Neuronal stem cell (in vitro differentiated cells): ENCODE measurements at regions not wholly inside any gene's neighbourhood (a gene's known extent, or its start where the extent isn't known, plus 50 kb on each side); places are given as distances from the start of the nearest gene placed in this dataset.

ENCODE experiments used
- DNase-seq: peaks from one replicate; pipeline ENCODE4 v3.0.0-alpha.2; 2013; ENCODE audit warnings: low spot score
- H2AFZ ChIP-seq: one replicate; pipeline ENCODE4 v1.6.1; 2013; ENCODE audit warnings: mild to moderate bottlenecking, low read length, inconsistent platforms
- H2AK5ac ChIP-seq: 2 replicates; pipeline ENCODE4 v1.6.1; 2013; ENCODE audit warnings: low read depth, mild to moderate bottlenecking, inconsistent platforms, low read length, moderate library complexity, mixed read lengths
- H2BK120ac ChIP-seq: 2 replicates; pipeline ENCODE4 v1.6.1; 2013; ENCODE audit warnings: low read depth, mild to moderate bottlenecking, inconsistent platforms, low read length, moderate library complexity, mixed read lengths
- H2BK12ac ChIP-seq: one replicate; pipeline ENCODE4 v1.6.1; 2013; ENCODE audit warnings: low read length, inconsistent platforms
- H2BK15ac ChIP-seq: 2 replicates; pipeline ENCODE4 v1.6.1; 2013; ENCODE audit warnings: mild to moderate bottlenecking, low read length, inconsistent platforms, mixed read lengths
- H2BK5ac ChIP-seq: one replicate; pipeline ENCODE4 v1.6.1; 2013; ENCODE audit warnings: inconsistent platforms, mild to moderate bottlenecking, low read length, moderate library complexity
- H3K14ac ChIP-seq: one replicate; pipeline ENCODE4 v1.6.1; 2013; ENCODE audit warnings: low read length, inconsistent platforms
- H3K18ac ChIP-seq: 2 replicates; pipeline ENCODE4 v1.6.1; 2013; ENCODE audit warnings: low read length, inconsistent platforms
- H3K23ac ChIP-seq: 2 replicates; pipeline ENCODE4 v1.6.1; 2013; ENCODE audit warnings: low read depth, mild to moderate bottlenecking, mixed read lengths, low read length, inconsistent platforms; ENCODE audit not compliant: poor library complexity
- H3K27ac ChIP-seq: replicated peaks from 3 replicates; pipeline ENCODE4 v1.5.1; 2013; ENCODE audit warnings: low read length, inconsistent platforms
- H3K27me3 ChIP-seq, 3 experiments: 2 replicates each; pipeline ENCODE4 v1.6.1; 2013; ENCODE audit warnings: low read length in 3 of 3, mild to moderate bottlenecking in 2 of 3, inconsistent platforms in 1 of 3, low read depth in 1 of 3, mixed read lengths in 1 of 3, moderate library complexity in 1 of 3; ENCODE audit not compliant: control insufficient read depth in 3 of 3, insufficient read depth in 3 of 3
- H3K36me3 ChIP-seq, 2 donors: replicated peaks in 1 of 2; 2 replicates each; pipeline ENCODE4 v1.6.1; 2013; ENCODE audit warnings: low read length in 2 of 2; ENCODE audit not compliant: control insufficient read depth in 2 of 2, insufficient read depth in 2 of 2
- H3K4ac ChIP-seq: 2 replicates; pipeline ENCODE4 v1.6.1; 2013; ENCODE audit warnings: inconsistent platforms, mild to moderate bottlenecking, low read length, moderate library complexity
- H3K4me1 ChIP-seq, 2 donors: 1 replicate in 1 of 2; 2 replicates in 1 of 2; pipeline ENCODE4 v1.6.1; 2013; ENCODE audit warnings: low read length in 2 of 2, low read depth in 1 of 2; ENCODE audit not compliant: control insufficient read depth in 2 of 2, insufficient read depth in 1 of 2
- H3K4me2 ChIP-seq: one replicate; pipeline ENCODE4 v1.6.1; 2013; ENCODE audit warnings: mild to moderate bottlenecking, low read length, inconsistent platforms; ENCODE audit not compliant: insufficient read depth, poor library complexity, severe bottlenecking
- H3K4me3 ChIP-seq, 2 donors: 2 replicates each; pipeline ENCODE4 v1.5.1; 2013; ENCODE audit warnings: low read length in 2 of 2, mild to moderate bottlenecking in 2 of 2, inconsistent platforms in 1 of 2, moderate library complexity in 1 of 2
- H3K79me1 ChIP-seq: one replicate; pipeline ENCODE4 v1.6.1; 2013; ENCODE audit warnings: low read depth, mild to moderate bottlenecking, inconsistent platforms, low read length, moderate library complexity
- H3K9ac ChIP-seq: one replicate; pipeline ENCODE4 v1.6.1; 2013; ENCODE audit warnings: mild to moderate bottlenecking, low read depth, low read length, inconsistent platforms; ENCODE audit not compliant: poor library complexity
- H3K9me3 ChIP-seq, 2 donors: replicated peaks in 1 of 2; 2 replicates each; pipeline versions ENCODE3 to v1.6.1; 2013; ENCODE audit warnings: low read length in 2 of 2, mild to moderate bottlenecking in 2 of 2, inconsistent platforms in 1 of 2, low read depth in 1 of 2, mixed read lengths in 1 of 2, moderate library complexity in 1 of 2; ENCODE audit not compliant: control insufficient read depth in 2 of 2, insufficient read depth in 1 of 2
- H4K8ac ChIP-seq: one replicate; pipeline ENCODE4 v1.6.1; 2013; ENCODE audit warnings: low read depth, mild to moderate bottlenecking, inconsistent platforms, low read length, moderate library complexity
- H4K91ac ChIP-seq: one replicate; pipeline ENCODE4 v1.6.1; 2013; ENCODE audit warnings: low read length, low read depth, mild to moderate bottlenecking, inconsistent platforms; ENCODE audit not compliant: poor library complexity
- WGBS, 2 donors: extraction: QIAGEN DNeasy Blood & Tissue Kit; methylation state at CpG; one replicate each; pipeline ENCODE4 v1.1.7; 2013; ENCODE audit warnings: missing lambda C conversion rate in 2 of 2, mixed read lengths in 1 of 2; ENCODE audit not compliant: insufficient read length in 2 of 2, insufficient replicate concordance in 1 of 2; ENCODE audit errors: extremely low coverage in 2 of 2; 5-methylcytosine and 5-hydroxymethylcytosine counted together

DNA sequence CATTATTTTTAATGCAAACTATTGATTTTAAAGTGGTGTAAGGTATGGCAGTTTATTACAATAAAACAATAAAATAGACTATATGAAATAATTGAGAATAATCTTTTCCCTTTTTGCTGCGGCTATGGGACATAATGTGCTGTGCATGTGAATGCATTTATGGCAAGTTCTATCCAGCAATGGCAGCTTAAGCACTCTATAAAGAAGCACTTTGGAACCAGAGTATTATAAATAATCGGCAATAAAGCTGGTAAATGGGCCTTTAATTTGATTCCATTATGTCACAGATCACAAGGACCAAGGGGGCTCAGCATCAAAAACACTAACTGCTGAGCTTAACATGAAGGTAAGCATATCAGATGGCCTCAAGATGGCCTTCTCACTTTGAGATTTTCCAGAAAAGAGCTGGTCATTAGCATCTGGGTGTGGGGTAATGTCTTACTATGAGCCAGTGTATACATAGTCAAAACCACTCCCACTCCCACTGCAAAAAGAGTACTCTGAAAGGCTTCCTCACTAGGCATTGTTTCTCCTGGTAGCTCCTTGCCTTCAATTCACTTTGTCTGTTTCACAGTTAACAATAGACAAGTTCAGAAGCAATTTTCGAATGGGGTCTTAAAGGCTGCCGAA is 97.1 kb upstream of the ASTN2 start:
- DNase-seq: no peak
- no peak overlapping the region for H4K91ac ChIP-seq
- H2BK5ac ChIP-seq: no peak overlapping the region
- H2BK120ac ChIP-seq: no peak overlapping the region
- H3K4me3 ChIP-seq: no peak overlapping the region
- H3K4ac ChIP-seq: no peak overlapping the region
- peaks cover 0 to 3% of the 10 kb centered on the region in 2 donors for H3K4me1 ChIP-seq
- no peak overlapping the region for H3K4me2 ChIP-seq
- no peak overlapping the region for H3K14ac ChIP-seq
- no peak overlapping the region for H3K9ac ChIP-seq
- H3K27me3 ChIP-seq: no peaks in the 10 kb centered on the region
- no CpG with 5 or more reads among the region's 4 CpGs for WGBS, 2 donors
- no peak overlapping the region for H2AFZ ChIP-seq
- H3K9me3 ChIP-seq: no peaks in the 10 kb centered on the region
- no peak overlapping the region for H4K8ac ChIP-seq
- no peak overlapping the region for H3K23ac ChIP-seq
- H3K79me1 ChIP-seq: no peaks in the 10 kb centered on the region
- H2BK15ac ChIP-seq: no peak overlapping the region
- H2AK5ac ChIP-seq: no peak overlapping the region
- H3K18ac ChIP-seq: no peak overlapping the region
- no peak overlapping the region for H3K27ac ChIP-seq
- no peaks in the 10 kb centered on the region for H3K36me3 ChIP-seq
- no peak overlapping the region for H2BK12ac ChIP-seq

DNA sequence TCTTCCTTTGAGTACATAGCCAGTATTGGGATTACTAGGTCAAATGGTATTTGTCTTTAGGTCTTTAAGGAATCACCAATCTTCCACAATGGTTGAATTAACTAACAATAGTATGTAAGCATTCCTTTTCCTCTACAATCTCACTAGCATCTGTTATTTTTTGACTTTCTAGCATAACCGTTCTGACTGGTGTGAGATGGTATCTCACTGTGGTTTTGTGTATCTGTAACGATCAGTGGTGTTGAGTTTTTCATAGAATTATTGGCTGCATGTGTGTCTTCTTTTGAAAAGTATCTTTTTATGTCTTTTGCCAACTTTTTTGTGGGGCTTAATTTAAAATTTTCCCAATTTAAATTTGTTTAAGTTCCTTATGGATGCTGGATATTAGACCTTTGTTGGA is 81.5 kb upstream of the ASTN2 start:
- Histone ChIP-seq H2BK120ac (no peak overlapping the region), H3K4me2 (no peak overlapping the region), H3K79me1 (no peaks in the 10 kb centered on the region), H3K4ac (no peak overlapping the region), H2BK15ac (no peak overlapping the region), H3K18ac (no peak overlapping the region), H3K23ac (no peak overlapping the region), H3K27ac (no peak overlapping the region), H3K9ac (no peak overlapping the region), H3K27me3 (no peaks in the 10 kb centered on the region), H3K14ac (no peak overlapping the region), H2AK5ac (no peak overlapping the region), H2BK5ac (no peak overlapping the region), H3K36me3 (no peaks in the 10 kb centered on the region), H3K9me3 (no peaks in the 10 kb centered on the region), H2BK12ac (no peak overlapping the region), H4K91ac (no peak overlapping the region), H3K4me3 (no peak overlapping the region), H3K4me1 (peaks cover 0 to 6% of the 10 kb centered on the region in 2 donors), H4K8ac (no peak overlapping the region), H2AFZ (no peak overlapping the region)
- DNase-seq: no peak
- WGBS, 2 donors: no CpG with 5 or more reads among the region's 2 CpGs

DNA sequence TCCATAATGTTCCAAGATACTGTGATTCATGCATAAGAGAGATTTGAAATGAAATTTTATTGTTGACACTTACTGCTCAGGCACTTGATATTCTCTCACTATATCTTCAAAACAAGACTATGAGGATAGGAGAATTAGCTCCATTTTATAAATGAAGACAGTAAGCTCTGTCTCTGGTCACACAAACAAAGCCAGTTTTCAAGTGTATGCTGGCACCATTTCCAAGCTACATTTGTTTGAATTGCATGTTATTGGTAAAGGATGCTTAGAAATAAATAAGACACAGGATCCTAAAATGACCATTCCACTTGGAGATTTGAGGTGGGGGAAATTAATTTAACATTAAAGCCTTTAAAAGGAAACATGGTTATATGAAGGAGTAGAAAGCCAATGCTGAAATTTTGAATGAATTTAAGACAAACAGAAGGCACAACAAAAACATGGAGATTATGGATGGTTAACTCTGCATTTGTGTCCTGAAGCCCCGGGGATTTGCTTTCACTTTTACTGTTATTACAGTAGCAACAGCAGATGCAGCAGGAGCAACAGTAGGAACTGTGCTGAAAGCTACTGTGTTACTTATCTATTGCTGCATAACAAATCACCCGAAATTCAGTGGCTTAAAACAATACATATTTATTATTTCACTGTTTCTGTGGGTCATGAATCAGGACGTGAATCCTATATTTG is 79.7 kb upstream of the ASTN2 start:
- H2BK12ac ChIP-seq: no peak overlapping the region
- H2BK5ac ChIP-seq: no peak overlapping the region
- no peak for DNase-seq
- no peak overlapping the region for H3K9ac ChIP-seq
- H4K91ac ChIP-seq: no peak overlapping the region
- H3K18ac ChIP-seq: no peak overlapping the region
- H2BK120ac ChIP-seq: no peak overlapping the region
- no peak overlapping the region for H2AK5ac ChIP-seq
- peaks cover 0 to 6% of the 10 kb centered on the region in 2 donors for H3K4me1 ChIP-seq
- no peak overlapping the region for H4K8ac ChIP-seq
- H3K27me3 ChIP-seq: no peaks in the 10 kb centered on the region
- WGBS, 2 donors: no CpG with 5 or more reads among the region's 3 CpGs
- H3K4ac ChIP-seq: no peak overlapping the region
- H3K4me2 ChIP-seq: no peak overlapping the region
- no peaks in the 10 kb centered on the region for H3K36me3 ChIP-seq
- H2BK15ac ChIP-seq: no peak overlapping the region
- no peak overlapping the region for H3K4me3 ChIP-seq
- H3K9me3 ChIP-seq: no peaks in the 10 kb centered on the region
- no peak overlapping the region for H2AFZ ChIP-seq
- no peaks in the 10 kb centered on the region for H3K79me1 ChIP-seq
- H3K14ac ChIP-seq: no peak overlapping the region
- no peak overlapping the region for H3K27ac ChIP-seq
- H3K23ac ChIP-seq: no peak overlapping the region

DNA sequence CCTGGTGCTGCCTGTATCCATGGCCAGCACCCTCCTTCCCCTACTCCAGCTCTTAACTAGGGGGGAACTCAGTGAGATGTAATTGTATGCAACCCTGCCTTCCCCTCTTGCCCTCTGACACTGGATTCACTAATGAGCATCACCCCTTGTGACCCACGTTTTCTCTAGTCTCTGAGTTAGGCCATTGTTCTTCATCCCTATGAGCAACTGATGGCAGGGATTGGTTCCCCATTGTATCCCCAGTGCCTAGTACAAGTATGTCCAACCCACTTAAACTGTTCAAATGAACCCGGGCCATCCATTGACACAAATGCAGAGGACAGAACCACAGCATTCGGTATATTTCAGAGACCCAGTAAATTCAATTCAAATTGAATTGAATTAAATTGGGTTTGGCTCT is 77.6 kb upstream of the ASTN2 start:
- Histone ChIP-seq H3K36me3 (no peaks in the 10 kb centered on the region), H3K79me1 (no peaks in the 10 kb centered on the region), H2BK120ac (no peak overlapping the region), H3K27ac (no peak overlapping the region), H2AK5ac (no peak overlapping the region), H3K18ac (no peak overlapping the region), H2AFZ (no peak overlapping the region), H4K91ac (no peak overlapping the region), H3K4me2 (no peak overlapping the region), H3K9me3 (no peaks in the 10 kb centered on the region), H3K23ac (no peak overlapping the region), H4K8ac (no peak overlapping the region), H2BK5ac (no peak overlapping the region), H3K4me3 (no peak overlapping the region), H3K14ac (no peak overlapping the region), H2BK15ac (no peak overlapping the region), H3K4me1 (peaks cover 0 to 8% of the 10 kb centered on the region in 2 donors), H3K27me3 (no peaks in the 10 kb centered on the region), H3K4ac (no peak overlapping the region), H2BK12ac (no peak overlapping the region), H3K9ac (no peak overlapping the region)
- no CpG with 5 or more reads among the region's 3 CpGs for WGBS, 2 donors
- no peak for DNase-seq
